K562 (cell line): ENCODE measurements at regions not wholly inside any gene's neighbourhood (a gene's known extent, or its start where the extent isn't known, plus 50 kb on each side); places are given as distances from the start of the nearest gene placed in this dataset.

Source experiments
- HNRNPL ChIP-seq: fragments of 200-400 bp; formaldehyde crosslinking; IDR thresholded peaks from 2 replicates; pipeline ENCODE4 v1.6.1; 2017; ENCODE audit warnings: low read depth, mild to moderate bottlenecking, low read length
- MTA3 ChIP-seq: fragments of 450-650 bp; formaldehyde crosslinking; IDR thresholded peaks from 2 replicates; pipeline ENCODE4 v1.6.1; 2017; ENCODE audit warnings: mild to moderate bottlenecking, borderline replicate concordance
- NONO ChIP-seq, 2 experiments: fragments of 200-400 bp in 1 of 2; fragments of 450-650 bp in 1 of 2; formaldehyde crosslinking in 1 of 2; IDR thresholded peaks; 2 replicates each; pipeline ENCODE4 v1.6.1; 2017; ENCODE audit warnings: low read depth in 2 of 2, mild to moderate bottlenecking in 2 of 2, moderate library complexity in 2 of 2, low read length in 1 of 2
- PRPF4 ChIP-seq: fragments of 200-400 bp; formaldehyde crosslinking; IDR thresholded peaks from one replicate; pipeline ENCODE4 v1.6.1; 2017; ENCODE audit warnings: low read length, low read depth, mild to moderate bottlenecking; ENCODE audit not compliant: insufficient read depth, poor library complexity, severe bottlenecking
- STAT5A ChIP-seq: IDR thresholded peaks from 2 replicates; pipeline ENCODE4 v1.6.1; 2012; ENCODE audit warnings: low read length, inconsistent platforms, borderline replicate concordance
- TCF3 ChIP-seq: sonication (generic); formaldehyde crosslinking; IDR thresholded peaks from 2 replicates; pipeline ENCODE4 v1.4.0; 2020; ENCODE audit warnings: mild to moderate bottlenecking, missing genetic modification reagents
- ZNF24 ChIP-seq: fragments of 450-650 bp; IDR thresholded peaks from 2 replicates; pipeline ENCODE4 v1.6.1; 2016
- TF ChIP-seq, protein P1 (sequence below): fragments of 200-800 bp; sonication (Bioruptor generic); IDR thresholded peaks from 2 replicates; pipeline ENCODE4 v1.6.1; 2017; ENCODE audit warnings: missing genetic modification characterization, missing compliant biosample characterization

GRCh38 chr3:21020681-21021080 lies 730.3 kb downstream of the ZNF385D start:
- TF ChIP-seq PRPF4 (no peak), NONO (IDR thresholded peaks at IDR 0.05; ENCODE audit: low read depth in 2 of 2, low read length in 1 of 2) (no peak), STAT5A (no peak), TCF3 (CRISPR knock-in tag) (no peak), MTA3 (no peak), HNRNPL (no peak), ZNF24 (no peak)
- TF ChIP-seq, protein P1, sequence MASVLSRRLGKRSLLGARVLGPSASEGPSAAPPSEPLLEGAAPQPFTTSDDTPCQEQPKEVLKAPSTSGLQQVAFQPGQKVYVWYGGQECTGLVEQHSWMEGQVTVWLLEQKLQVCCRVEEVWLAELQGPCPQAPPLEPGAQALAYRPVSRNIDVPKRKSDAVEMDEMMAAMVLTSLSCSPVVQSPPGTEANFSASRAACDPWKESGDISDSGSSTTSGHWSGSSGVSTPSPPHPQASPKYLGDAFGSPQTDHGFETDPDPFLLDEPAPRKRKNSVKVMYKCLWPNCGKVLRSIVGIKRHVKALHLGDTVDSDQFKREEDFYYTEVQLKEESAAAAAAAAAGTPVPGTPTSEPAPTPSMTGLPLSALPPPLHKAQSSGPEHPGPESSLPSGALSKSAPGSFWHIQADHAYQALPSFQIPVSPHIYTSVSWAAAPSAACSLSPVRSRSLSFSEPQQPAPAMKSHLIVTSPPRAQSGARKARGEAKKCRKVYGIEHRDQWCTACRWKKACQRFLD (CRISPR knock-in tag): no peak
